KMS-11 (cell line): ENCODE measurements at regions not wholly inside any gene's neighbourhood (a gene's known extent, or its start where the extent isn't known, plus 50 kb on each side); places are given as distances from the start of the nearest gene placed in this dataset.

Experiments
- H2AFZ ChIP-seq: fragments of 200-600 bp; sonication (generic); 2 replicates; pipeline ENCODE4 v1.6.1; 2016; ENCODE audit warnings: antibody characterized with exemption, mixed run types, low read depth
- H3K27ac ChIP-seq: fragments of 200-600 bp; sonication (generic); 2 replicates; pipeline ENCODE4 v1.6.1; 2016; ENCODE audit warnings: mild to moderate bottlenecking, mixed run types
- H3K27me3 ChIP-seq: fragments of 200-600 bp; sonication (generic); 2 replicates; pipeline ENCODE4 v1.6.1; 2017; ENCODE audit warnings: mild to moderate bottlenecking, low read depth, mixed run types, moderate library complexity; ENCODE audit not compliant: insufficient read depth
- H3K36me3 ChIP-seq: fragments of 200-600 bp; sonication (generic); 2 replicates; pipeline ENCODE4 v1.6.1; 2017; ENCODE audit warnings: mild to moderate bottlenecking, mixed run types; ENCODE audit not compliant: insufficient read depth
- H3K4me1 ChIP-seq: fragments of 200-600 bp; sonication (generic); 2 replicates; pipeline ENCODE4 v1.6.1; 2016; ENCODE audit warnings: mild to moderate bottlenecking, low read depth, mixed run types; ENCODE audit not compliant: poor library complexity, severe bottlenecking
- H3K4me2 ChIP-seq: fragments of 200-600 bp; sonication (generic); 2 replicates; pipeline ENCODE4 v1.7.0; 2016; ENCODE audit warnings: mild to moderate bottlenecking, mixed run types
- H3K4me3 ChIP-seq: fragments of 200-600 bp; sonication (generic); IDR thresholded peaks from 2 replicates; pipeline ENCODE4 v1.6.1; 2017; ENCODE audit warnings: low read depth, low read length, mixed read lengths; ENCODE audit not compliant: insufficient read depth
- H3K79me2 ChIP-seq: fragments of 200-600 bp; sonication (generic); 2 replicates; pipeline ENCODE4 v1.6.1; 2016; ENCODE audit warnings: low read depth, mixed run types; ENCODE audit not compliant: insufficient read depth
- H3K9ac ChIP-seq: fragments of 200-600 bp; sonication (generic); 2 replicates; pipeline ENCODE4 v1.6.1; 2016; ENCODE audit warnings: mild to moderate bottlenecking, mixed run types
- H4K20me1 ChIP-seq: fragments of 200-600 bp; sonication (generic); 2 replicates; pipeline ENCODE4 v1.6.1; 2016; ENCODE audit warnings: mild to moderate bottlenecking, mixed run types; ENCODE audit not compliant: insufficient read depth
- TF ChIP-seq, protein P1 (sequence below): fragments of 200-600 bp; sonication (generic); conservative IDR thresholded peaks from 2 replicates; pipeline ENCODE4 v1.6.1; 2017; ENCODE audit warnings: low read depth, mild to moderate bottlenecking, antibody characterized with exemption, low read length, moderate library complexity, mixed read lengths

- TF ChIP-seq, protein P1, sequence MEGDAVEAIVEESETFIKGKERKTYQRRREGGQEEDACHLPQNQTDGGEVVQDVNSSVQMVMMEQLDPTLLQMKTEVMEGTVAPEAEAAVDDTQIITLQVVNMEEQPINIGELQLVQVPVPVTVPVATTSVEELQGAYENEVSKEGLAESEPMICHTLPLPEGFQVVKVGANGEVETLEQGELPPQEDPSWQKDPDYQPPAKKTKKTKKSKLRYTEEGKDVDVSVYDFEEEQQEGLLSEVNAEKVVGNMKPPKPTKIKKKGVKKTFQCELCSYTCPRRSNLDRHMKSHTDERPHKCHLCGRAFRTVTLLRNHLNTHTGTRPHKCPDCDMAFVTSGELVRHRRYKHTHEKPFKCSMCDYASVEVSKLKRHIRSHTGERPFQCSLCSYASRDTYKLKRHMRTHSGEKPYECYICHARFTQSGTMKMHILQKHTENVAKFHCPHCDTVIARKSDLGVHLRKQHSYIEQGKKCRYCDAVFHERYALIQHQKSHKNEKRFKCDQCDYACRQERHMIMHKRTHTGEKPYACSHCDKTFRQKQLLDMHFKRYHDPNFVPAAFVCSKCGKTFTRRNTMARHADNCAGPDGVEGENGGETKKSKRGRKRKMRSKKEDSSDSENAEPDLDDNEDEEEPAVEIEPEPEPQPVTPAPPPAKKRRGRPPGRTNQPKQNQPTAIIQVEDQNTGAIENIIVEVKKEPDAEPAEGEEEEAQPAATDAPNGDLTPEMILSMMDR: no peak
- Histone ChIP-seq H3K27me3 (no peaks in the 10 kb centered on the region), H3K4me3 (no peak overlapping the region), H2AFZ (no peak overlapping the region), H3K27ac (no peak overlapping the region), H3K79me2 (no peaks in the 10 kb centered on the region), H3K36me3 (no peaks in the 10 kb centered on the region), H3K4me1 (no peaks in the 10 kb centered on the region), H3K9ac (no peak overlapping the region), H4K20me1 (no peaks in the 10 kb centered on the region), H3K4me2 (no peak overlapping the region)
These were observed 123.6 kb upstream of the SLC16A7 start for GRCh38 chr12:59472273-59472672.

DNA sequence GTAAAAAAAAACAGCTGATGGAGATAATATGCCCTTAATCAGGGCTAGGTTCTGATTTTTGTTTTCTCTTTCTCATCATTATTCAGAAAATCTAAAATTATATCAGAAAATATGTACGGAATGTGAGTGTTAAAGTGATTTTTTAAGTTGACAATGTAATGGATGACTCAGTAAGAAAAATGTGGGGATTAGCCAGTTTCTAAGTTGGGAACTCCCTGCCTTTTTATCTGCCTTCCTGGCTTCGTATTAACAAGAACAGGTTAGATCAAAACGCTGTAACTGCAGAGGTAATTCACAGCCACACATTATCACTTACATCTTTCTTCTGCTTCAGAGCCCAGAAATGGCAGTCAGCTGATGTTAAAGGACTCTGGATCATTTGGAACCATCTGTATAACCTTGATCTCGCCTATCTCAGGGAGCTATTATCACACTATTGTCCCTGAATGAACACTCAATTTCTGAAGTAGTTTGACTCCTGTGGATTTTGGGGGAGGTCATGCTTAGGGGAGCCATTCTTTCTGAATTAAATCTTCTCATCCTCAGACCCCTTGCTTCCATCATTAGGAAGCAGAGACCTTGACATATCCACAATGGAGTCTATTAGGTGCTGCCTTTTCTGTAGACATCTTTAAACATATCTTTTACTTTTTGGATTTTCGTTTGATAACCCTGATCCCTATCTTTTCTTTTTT is 135.7 kb upstream of the SLC16A7 start:
- no peaks in the 10 kb centered on the region for H3K4me1 ChIP-seq
- no peak overlapping the region for H3K27ac ChIP-seq
- no peak overlapping the region for H3K9ac ChIP-seq
- TF ChIP-seq, protein P1: no peak
- no peaks in the 10 kb centered on the region for H4K20me1 ChIP-seq
- H3K4me3 ChIP-seq: no peak overlapping the region
- H3K27me3 ChIP-seq: no peaks in the 10 kb centered on the region
- H3K79me2 ChIP-seq: no peaks in the 10 kb centered on the region
- H3K36me3 ChIP-seq: no peaks in the 10 kb centered on the region
- H2AFZ ChIP-seq: no peak overlapping the region
- no peak overlapping the region for H3K4me2 ChIP-seq

DNA sequence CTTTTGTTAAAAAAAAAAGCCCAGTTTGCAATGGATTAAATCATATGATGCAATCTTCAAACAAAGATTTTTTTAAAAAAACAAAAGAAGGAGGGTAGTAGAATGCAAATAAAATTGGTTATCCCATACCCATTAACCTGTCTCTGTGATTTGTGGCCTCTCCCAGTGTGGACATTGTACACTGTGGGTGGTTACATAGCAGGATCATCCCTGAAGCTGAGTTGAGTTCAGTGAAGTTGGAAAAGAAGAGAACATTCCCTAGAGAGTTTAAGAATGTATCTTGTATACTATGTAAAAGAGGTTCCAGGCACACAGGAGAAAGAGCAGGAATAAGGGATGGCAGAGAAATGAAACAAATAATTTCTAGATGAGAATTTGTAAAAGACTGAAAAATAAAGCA is 142.4 kb upstream of the SLC16A7 start:
- Histone ChIP-seq H3K79me2 (no peaks in the 10 kb centered on the region), H3K4me1 (no peaks in the 10 kb centered on the region), H3K27ac (no peak overlapping the region), H2AFZ (no peak overlapping the region), H4K20me1 (no peaks in the 10 kb centered on the region), H3K27me3 (no peaks in the 10 kb centered on the region), H3K9ac (no peak overlapping the region), H3K4me2 (no peak overlapping the region), H3K4me3 (no peak overlapping the region), H3K36me3 (no peaks in the 10 kb centered on the region)
- TF ChIP-seq, protein P1: no peak

DNA sequence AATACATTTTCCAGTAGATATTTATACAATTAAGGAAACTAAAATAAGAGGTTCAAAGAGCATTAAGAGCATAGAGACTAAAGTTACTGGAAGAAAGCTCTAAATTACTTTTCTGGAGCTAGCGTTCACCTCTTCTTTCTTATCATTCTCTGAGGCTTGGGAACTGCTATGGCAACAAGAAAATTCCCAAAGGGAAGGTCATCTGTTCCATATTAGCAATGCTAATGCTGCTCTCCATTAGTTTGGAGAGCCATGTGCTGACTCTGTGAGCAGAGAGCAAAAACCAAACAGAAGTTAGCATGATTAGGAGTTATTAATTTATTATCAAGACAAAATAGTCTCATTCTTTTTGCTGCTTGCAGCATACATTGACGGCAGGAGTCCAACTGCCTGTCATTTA is 143.1 kb upstream of the SLC16A7 start:
- H3K4me3 ChIP-seq: no peak overlapping the region
- no peaks in the 10 kb centered on the region for H3K79me2 ChIP-seq
- no peaks in the 10 kb centered on the region for H4K20me1 ChIP-seq
- TF ChIP-seq, protein P1: no peak
- H3K27ac ChIP-seq: no peak overlapping the region
- no peak overlapping the region for H3K4me2 ChIP-seq
- no peak overlapping the region for H3K9ac ChIP-seq
- H3K4me1 ChIP-seq: no peaks in the 10 kb centered on the region
- no peaks in the 10 kb centered on the region for H3K27me3 ChIP-seq
- H2AFZ ChIP-seq: no peak overlapping the region
- no peaks in the 10 kb centered on the region for H3K36me3 ChIP-seq
